GM21367 (cell line): ENCODE measurements at regions not wholly inside any gene's neighbourhood (a gene's known extent, or its start where the extent isn't known, plus 50 kb on each side); places are given as distances from the start of the nearest gene placed in this dataset.

Experiments used
- ATAC-seq: cut with Tn5 transposase; IDR thresholded peaks from one replicate; pipeline ENCODE4 v1.9.1; 2021; ENCODE audit not compliant: unreplicated experiment

- no peak for ATAC-seq
These were observed 50.3 kb downstream of the UTRN start for GRCh38 chr6:144335311-144335861.

GRCh38 chr6:144335914-144336313 is 50.8 kb downstream of the UTRN start:
- ATAC-seq = peak; percentile 46

GRCh38 chr6:144336900-144337299 is 51.8 kb downstream of the UTRN start:
- ATAC-seq = no peak

- ATAC-seq = no peak
These were observed 53.3 kb downstream of the UTRN start for GRCh38 chr6:144338474-144338873.

- ATAC-seq = no peak
These were observed 54.0 kb downstream of the UTRN start for GRCh38 chr6:144338951-144339700.

- ATAC-seq = no peak
These were observed 54.8 kb downstream of the UTRN start for GRCh38 chr6:144339859-144340452.

- no peak for ATAC-seq
These were observed 55.6 kb downstream of the UTRN start for GRCh38 chr6:144340541-144341371.

- ATAC-seq = peak; percentile 36
These were observed 56.8 kb downstream of the UTRN start for GRCh38 chr6:144341831-144342527.

GRCh38 chr6:144343701-144344428 is 58.7 kb downstream of the UTRN start:
- ATAC-seq = peak; percentile 33

GRCh38 chr6:144344646-144345045 is 59.5 kb downstream of the UTRN start:
- peak; percentile 38 for ATAC-seq

- ATAC-seq = no peak
These were observed 60.3 kb downstream of the UTRN start for GRCh38 chr6:144345451-144345850.

GRCh38 chr6:144346719-144347447 is 61.7 kb downstream of the UTRN start:
- ATAC-seq = no peak

GRCh38 chr6:144347448-144347759 is 62.3 kb downstream of the UTRN start:
- no peak for ATAC-seq

- ATAC-seq = no peak
These were observed 62.8 kb downstream of the UTRN start for GRCh38 chr6:144347933-144348332.

- peak; percentile 33 for ATAC-seq
These were observed 64.8 kb downstream of the UTRN start for GRCh38 chr6:144349690-144350527.

- ATAC-seq = no peak
These were observed 65.4 kb downstream of the UTRN start for GRCh38 chr6:144350528-144350880.

- no peak for ATAC-seq
These were observed 66.4 kb downstream of the UTRN start for GRCh38 chr6:144351379-144352127.

- no peak for ATAC-seq
These were observed 67.2 kb downstream of the UTRN start for GRCh38 chr6:144352331-144352730.
